ENCODE measurements at regions not wholly inside any gene's neighbourhood (a gene's known extent, or its start where the extent isn't known, plus 50 kb on each side); places are given as distances from the start of the nearest gene placed in this dataset.

DNA sequence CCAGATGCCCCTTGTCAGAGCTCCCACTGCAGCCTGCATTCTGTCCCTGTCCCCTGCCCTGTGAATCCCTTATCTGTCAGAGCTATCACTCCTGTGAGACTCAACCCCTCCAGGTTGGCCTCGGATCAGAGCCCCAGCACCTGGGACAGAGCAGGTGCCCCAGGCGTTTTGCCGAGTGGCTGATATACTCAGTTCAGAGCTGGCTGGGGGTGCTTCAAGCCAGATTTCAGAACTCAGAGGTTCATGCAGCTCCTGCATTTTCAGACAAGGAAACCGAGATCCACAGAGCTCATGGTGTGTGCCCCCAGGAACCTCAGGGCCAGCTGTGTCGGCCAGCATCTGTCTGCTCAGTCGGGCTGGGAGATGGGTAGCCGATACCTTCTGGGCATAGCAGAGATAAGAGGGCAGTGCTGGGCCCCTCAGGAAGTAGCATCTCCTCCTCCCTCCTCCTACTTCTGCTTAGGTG is 228.0 kb upstream of the RTL1 start (continued):
- TF ChIP-seq SMC3 (IDR thresholded peaks at IDR 0.05; ENCODE audit: low read depth, low read length) (no peak), RFX5 (IDR thresholded peaks at IDR 0.05; ENCODE audit: low read length) (no peak), GATA2 (CRISPR knock-in tag; IDR thresholded peaks at IDR 0.05) (peak; percentile 90), MEF2A (IDR thresholded peaks at IDR 0.05; ENCODE audit: borderline replicate concordance, low read depth) (no peak), TAF1 (IDR thresholded peaks at IDR 0.05; ENCODE audit: borderline replicate concordance, low read depth, low read length) (no peak), USF1 (IDR thresholded peaks at IDR 0.05; ENCODE audit: borderline replicate concordance, low read depth) (no peak), TCF12 (IDR thresholded peaks at IDR 0.05) (no peak), ZBTB33 (IDR thresholded peaks at IDR 0.05; ENCODE audit: borderline replicate concordance, low read depth) (no peak), RXRA (IDR thresholded peaks at IDR 0.05; ENCODE audit: borderline replicate concordance, low read depth) (no peak), YY1 (IDR thresholded peaks at IDR 0.05; ENCODE audit: low read depth) (no peak), JUND (IDR thresholded peaks at IDR 0.05) (no peak), SIN3A (IDR thresholded peaks at IDR 0.05; ENCODE audit: borderline replicate concordance, low read depth, low read length) (no peak), FOXJ3 (CRISPR knock-in tag; IDR thresholded peaks at IDR 0.05) (peak; percentile 85), RCOR1 (IDR thresholded peaks at IDR 0.05; ENCODE audit: low read length) (no peak), ELF1 (IDR thresholded peaks at IDR 0.05) (no peak)
- TF ChIP-seq, protein P1, sequence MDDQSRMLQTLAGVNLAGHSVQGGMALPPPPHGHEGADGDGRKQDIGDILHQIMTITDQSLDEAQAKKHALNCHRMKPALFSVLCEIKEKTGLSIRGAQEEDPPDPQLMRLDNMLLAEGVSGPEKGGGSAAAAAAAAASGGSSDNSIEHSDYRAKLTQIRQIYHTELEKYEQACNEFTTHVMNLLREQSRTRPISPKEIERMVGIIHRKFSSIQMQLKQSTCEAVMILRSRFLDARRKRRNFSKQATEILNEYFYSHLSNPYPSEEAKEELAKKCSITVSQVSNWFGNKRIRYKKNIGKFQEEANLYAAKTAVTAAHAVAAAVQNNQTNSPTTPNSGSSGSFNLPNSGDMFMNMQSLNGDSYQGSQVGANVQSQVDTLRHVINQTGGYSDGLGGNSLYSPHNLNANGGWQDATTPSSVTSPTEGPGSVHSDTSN (IDR thresholded peaks at IDR 0.05): no peak

GRCh38 chr14:101132051-101132571 is 228.6 kb upstream of the RTL1 start:
- H3K4me3 ChIP-seq (ENCODE audit: low read depth in 2 of 2, low read length in 1 of 2): no peak overlapping the region
- CTCF ChIA-PET: interaction anchor here (0.7 to 2.1 kb wide), 8 partner anchors 38 to 497 kb away, joined by 3 to 11 read pairs (median 4); no protein-coding TSS in a partner anchor
- no peaks in the 10 kb centered on the region for H3K36me3 ChIP-seq (replicated peaks in 1 of 2; ENCODE audit: control insufficient read depth in 1 of 2, insufficient read depth in 2 of 2, low read length in 1 of 2)
- H3K4me2 ChIP-seq: no peak overlapping the region
- H3K9me3 ChIP-seq: no peaks in the 10 kb centered on the region
- H3F3A ChIP-seq (replicated peaks; ENCODE audit: insufficient read depth): no peaks in the 10 kb centered on the region
- H4K20me1 ChIP-seq (ENCODE audit: insufficient read depth): no peaks in the 10 kb centered on the region
- peaks cover 0 to 79% of the 10 kb centered on the region in 2 experiments; a peak in 2 of 4 replicates for H3K4me1 ChIP-seq (ENCODE audit: control insufficient read depth in 1 of 2, insufficient read depth in 2 of 2, low read depth in 1 of 2, low read length in 1 of 2)
- DNase-seq: peak; percentile 50
- H3K9ac ChIP-seq: no peak overlapping the region
- 56% methylated on average over 4 of the region's 10 CpGs for WGBS (ENCODE audit: low lambda C conversion rate)
- POLR2A ChIA-PET: interaction anchor here (0.6 to 3.0 kb wide), 15 partner anchors 12 to 689 kb away, joined by 3 to 26 read pairs (median 4); partner anchors contain the start of gene RTL1
- H3K27ac ChIP-seq (ENCODE audit: low read depth in 2 of 2, low read length in 1 of 2): peak overlapping the region in 1 of 2 experiments; percentile 98; a peak in 2 of 4 replicates
- no peaks in the 10 kb centered on the region for H3K79me2 ChIP-seq (ENCODE audit: insufficient read depth)
- H2AFZ ChIP-seq (ENCODE audit: low read depth): no peak overlapping the region
- H3K9me2 ChIP-seq: no peaks in the 10 kb centered on the region
- no peaks in the 10 kb centered on the region for H3K27me3 ChIP-seq (ENCODE audit: insufficient read depth)
- no peak for TF ChIP-seq RFX5 (IDR thresholded peaks at IDR 0.05; ENCODE audit: low read length)
- no peak for TF ChIP-seq FOXJ3 (CRISPR knock-in tag; IDR thresholded peaks at IDR 0.05)
- TF ChIP-seq TCF12 (IDR thresholded peaks at IDR 0.05): no peak
- no peak for TF ChIP-seq MXI1 (IDR thresholded peaks at IDR 0.05; ENCODE audit: low read depth, low read length)
- TF ChIP-seq IRF3 (IDR thresholded peaks at IDR 0.05; ENCODE audit: low read depth, low read length): no peak
- TF ChIP-seq TEAD4 (IDR thresholded peaks at IDR 0.05; ENCODE audit: borderline replicate concordance, insufficient read depth): no peak
- TF ChIP-seq GATA2 (CRISPR knock-in tag; IDR thresholded peaks at IDR 0.05): no peak
- no peak for TF ChIP-seq ZBTB33 (IDR thresholded peaks at IDR 0.05; ENCODE audit: borderline replicate concordance, low read depth)
- no peak for TF ChIP-seq FOSL2 (IDR thresholded peaks at IDR 0.05; ENCODE audit: borderline replicate concordance, low read depth)
- no peak for TF ChIP-seq NFIC (IDR thresholded peaks at IDR 0.05; ENCODE audit: borderline replicate concordance)
- no peak for TF ChIP-seq SMC3 (IDR thresholded peaks at IDR 0.05; ENCODE audit: low read depth, low read length)
- TF ChIP-seq, protein P2, sequence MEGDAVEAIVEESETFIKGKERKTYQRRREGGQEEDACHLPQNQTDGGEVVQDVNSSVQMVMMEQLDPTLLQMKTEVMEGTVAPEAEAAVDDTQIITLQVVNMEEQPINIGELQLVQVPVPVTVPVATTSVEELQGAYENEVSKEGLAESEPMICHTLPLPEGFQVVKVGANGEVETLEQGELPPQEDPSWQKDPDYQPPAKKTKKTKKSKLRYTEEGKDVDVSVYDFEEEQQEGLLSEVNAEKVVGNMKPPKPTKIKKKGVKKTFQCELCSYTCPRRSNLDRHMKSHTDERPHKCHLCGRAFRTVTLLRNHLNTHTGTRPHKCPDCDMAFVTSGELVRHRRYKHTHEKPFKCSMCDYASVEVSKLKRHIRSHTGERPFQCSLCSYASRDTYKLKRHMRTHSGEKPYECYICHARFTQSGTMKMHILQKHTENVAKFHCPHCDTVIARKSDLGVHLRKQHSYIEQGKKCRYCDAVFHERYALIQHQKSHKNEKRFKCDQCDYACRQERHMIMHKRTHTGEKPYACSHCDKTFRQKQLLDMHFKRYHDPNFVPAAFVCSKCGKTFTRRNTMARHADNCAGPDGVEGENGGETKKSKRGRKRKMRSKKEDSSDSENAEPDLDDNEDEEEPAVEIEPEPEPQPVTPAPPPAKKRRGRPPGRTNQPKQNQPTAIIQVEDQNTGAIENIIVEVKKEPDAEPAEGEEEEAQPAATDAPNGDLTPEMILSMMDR (IDR thresholded peaks at IDR 0.05): no peak
- no peak for TF ChIP-seq MEF2A (IDR thresholded peaks at IDR 0.05; ENCODE audit: borderline replicate concordance, low read depth)

All from SK-N-SH (cell line).